SK-N-MC (cell line): ENCODE measurements at regions not wholly inside any gene's neighbourhood (a gene's known extent, or its start where the extent isn't known, plus 50 kb on each side); places are given as distances from the start of the nearest gene placed in this dataset.

Source experiments
- EZH2 ChIP-seq: fragments of 200-600 bp; sonication (generic); IDR thresholded peaks from one replicate; pipeline ENCODE4 v1.6.1; 2017; ENCODE audit warnings: antibody characterized with exemption
- FOXP2 ChIP-seq: optimal IDR thresholded peaks from 2 replicates; pipeline ENCODE3; 2011; ENCODE audit warnings: mild to moderate bottlenecking, moderate library complexity; ENCODE audit not compliant: insufficient read depth; ENCODE audit errors: extremely low read length, control extremely low read depth
- POLR2AphosphoS5 ChIP-seq: IDR thresholded peaks from 2 replicates; pipeline ENCODE4 v1.6.1; 2012; ENCODE audit warnings: mild to moderate bottlenecking, low read depth, low read length, borderline replicate concordance

DNA sequence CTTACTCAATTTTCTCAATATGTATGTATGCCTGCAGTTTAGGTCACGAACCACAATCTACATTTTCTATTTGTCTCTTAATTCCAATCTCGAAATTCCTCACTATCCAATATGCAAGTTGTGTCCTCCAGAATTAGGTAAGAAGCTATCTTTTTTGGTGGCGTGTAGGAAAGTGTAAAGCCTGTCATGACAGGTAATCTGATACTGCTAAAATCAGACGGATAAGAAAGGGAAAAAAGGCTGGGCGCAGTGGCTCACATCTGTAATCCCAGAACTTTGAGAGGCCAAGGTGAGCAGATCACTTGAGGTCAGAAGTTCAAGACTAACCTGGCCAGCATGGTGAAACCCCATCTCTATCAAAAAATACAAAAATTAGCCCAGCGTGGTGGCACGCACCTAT, 185.3 kb downstream of the IBTK start:
- TF ChIP-seq POLR2AphosphoS5 (no peak), EZH2 (no peak), FOXP2 (no peak)
